COR-L47 (cell line): ENCODE measurements at regions not wholly inside any gene's neighbourhood (a gene's known extent, or its start where the extent isn't known, plus 50 kb on each side); places are given as distances from the start of the nearest gene placed in this dataset.
"Not testable (repeated sequence)": the region's sequence is repeated elsewhere in the genome, so short reads cannot be mapped to it uniquely, and the experiment has no call there.

Experiments used
- DNase-seq: peaks from one replicate; lab custom pipeline; 2025; lab: John Stamatoyannopoulos, UW

DNA sequence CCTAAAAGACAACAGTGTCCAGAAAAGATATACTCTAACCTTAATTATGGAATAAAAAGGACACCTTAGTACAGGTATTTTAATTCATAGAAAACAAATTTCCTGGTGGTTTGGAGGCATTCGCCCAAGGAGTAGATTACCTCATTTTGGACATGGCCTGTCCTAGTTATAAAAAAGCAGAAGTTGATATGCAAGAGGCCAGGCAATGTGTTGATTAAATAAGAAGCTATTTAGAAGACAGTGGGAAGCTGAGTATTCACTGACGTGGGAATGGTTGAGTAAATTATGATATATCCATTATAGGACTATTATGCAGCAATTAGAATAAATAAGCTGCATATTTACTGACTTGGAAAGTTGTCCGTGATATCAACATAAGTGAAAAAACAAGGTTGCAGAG, 314.9 kb downstream of the ALDH8A1 start:
- DNase-seq: no peak

DNA sequence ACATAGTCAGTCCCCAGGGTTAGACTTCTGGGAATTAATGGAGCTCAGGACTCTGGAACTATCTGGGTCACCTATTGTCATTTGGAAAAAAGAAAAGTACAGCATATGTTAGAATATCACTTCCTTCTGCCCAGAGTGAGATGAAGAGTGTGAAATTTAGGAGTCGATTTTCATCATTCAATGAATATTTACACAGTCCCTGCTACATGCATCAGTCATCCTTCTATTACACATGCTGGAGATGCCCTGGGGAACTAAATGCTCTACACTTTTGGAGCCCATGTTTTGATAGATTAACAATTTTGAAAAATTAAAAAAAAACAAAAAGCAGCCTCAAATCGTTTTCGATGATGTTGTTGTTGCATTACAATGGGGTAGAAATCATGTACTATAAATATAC, 315.4 kb downstream of the ALDH8A1 start:
- DNase-seq: no peak

DNA sequence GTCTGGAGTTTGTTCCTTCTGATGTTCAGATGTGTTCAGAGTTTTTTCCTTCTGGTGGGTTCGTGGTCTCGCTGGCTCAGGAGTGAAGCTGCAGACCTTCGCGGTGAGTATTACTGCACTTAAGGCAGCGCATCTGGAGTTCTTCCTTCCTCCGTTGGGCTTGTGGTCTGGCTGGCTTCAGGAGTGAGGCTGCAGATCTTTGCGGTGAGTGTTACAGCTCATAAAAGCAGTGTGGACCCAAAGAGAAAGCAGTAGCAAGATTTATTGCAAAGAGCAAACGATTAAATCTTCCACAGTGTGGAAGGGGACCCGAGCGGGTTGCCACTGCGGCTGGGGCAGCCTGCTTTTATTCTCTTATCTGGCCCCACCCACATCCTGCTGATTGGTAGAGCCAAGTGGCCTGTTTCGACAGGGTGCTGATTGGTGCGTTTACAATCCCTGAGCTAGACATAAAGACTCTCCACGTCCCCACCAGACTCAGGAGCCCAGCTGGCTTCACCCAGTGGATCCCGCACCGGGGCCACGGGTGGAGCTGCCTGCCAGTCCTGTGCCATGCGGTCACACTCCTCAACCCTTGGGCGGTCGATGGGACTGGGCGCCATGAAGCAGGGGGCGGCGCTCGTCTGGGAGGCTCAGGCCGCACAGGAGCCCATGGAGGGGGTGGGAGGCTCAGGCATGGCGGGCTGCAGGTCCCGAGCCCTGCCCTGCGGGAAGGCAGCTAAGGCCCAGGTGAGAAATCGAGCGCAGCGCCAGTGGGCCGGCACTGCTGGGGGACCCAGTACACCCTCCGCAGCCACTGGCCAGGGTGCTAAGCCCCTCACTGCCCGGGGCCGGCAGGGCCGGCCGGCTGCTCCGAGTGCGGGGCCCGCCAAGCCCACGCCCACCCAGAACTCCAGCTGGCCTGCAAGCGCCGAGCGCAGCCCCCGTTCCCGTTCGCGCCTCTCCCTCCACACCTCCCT, 315.3 kb upstream of the SGK1 start:
- DNase-seq: not testable (repeated sequence)

DNA sequence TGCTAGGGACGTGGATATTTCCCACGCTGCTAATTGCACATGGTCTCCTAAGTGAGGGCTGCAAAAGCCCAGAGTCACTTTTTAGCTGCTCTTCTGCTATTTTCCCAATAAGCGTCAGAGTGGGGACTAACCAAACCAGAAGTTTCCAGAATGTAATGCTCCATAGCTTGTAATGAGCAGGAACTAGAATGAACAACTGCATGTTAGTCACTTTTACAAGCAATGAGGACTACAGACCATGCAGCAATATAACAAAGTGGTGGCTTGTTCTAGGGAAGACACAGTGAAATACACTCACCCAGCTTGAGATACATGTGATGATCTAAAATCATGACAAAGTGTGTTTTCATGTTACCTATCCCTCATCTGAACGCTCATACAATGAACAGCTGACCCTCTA, 314.1 kb upstream of the SGK1 start:
- DNase-seq: no peak

DNA sequence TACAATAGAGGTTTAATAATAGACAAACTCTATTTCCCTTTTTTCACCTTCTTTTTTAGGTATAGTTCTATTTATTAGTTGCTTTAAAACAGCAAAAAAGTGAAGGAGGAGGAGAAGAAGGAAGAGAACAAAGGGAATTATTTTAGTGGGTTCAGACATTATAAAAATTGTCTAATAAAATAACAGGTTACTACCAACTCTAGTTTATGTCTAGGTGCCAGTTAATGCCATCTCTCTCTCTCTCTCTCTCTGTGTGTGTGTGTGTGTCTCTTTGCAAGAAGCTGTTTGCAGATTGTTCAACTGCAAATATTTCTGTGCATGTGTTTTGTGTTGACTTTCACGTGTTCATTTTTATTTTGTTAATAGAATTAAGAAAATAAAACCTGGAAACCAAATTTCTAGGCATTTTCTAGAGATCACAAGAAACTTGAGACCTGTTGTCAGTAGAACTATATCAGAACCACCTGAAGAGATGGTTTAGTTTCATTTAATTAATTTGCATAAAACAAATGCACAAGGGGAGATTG, 313.5 kb upstream of the SGK1 start:
- no peak for DNase-seq

DNA sequence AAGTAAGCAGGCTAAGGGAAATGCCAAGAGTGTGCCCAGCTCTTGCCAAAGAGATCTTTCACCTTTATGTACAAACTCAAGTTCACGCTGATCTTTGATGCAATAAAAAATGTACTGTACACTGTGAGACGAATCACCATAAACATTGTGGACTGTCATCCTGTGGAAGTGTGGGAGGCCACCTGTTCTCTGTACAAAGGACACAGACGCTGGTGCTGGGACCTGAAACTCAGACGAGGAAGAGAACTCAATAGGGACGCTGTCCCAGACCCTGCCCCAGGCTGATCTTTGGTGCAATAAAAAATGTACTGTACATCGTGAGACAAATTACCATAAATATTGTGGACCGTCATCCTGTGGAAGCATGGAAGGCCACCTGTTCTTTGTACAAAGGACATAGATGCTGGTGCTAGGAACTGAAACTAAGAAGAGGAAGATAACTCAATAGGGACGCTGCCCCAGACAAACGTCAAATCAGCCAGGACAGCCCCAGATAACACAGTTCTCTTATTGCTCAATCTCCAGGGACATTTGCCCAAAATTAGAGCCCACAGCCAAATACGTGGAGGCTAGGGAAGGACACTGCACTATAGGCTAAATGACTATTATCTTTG, 312.7 kb upstream of the SGK1 start:
- no peak for DNase-seq

DNA sequence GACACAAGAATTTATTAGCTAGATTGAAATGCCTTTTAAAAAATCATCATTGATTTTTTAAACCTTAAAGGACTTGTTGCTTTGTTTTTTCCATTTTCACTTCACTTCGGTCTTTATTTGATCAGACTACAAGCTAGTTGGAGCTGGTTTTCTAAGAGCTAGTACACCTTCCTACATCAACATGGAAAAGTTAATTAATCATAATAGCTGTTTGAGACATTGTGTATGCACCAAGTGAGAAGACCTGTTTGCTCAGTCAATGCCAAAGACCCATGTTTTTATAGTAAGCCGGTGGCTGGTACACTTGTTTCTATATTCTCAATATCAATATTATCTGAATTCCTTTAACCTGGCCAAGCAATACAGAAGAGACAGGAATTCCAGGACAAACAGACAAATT, 310.2 kb upstream of the SGK1 start:
- DNase-seq: no peak

DNA sequence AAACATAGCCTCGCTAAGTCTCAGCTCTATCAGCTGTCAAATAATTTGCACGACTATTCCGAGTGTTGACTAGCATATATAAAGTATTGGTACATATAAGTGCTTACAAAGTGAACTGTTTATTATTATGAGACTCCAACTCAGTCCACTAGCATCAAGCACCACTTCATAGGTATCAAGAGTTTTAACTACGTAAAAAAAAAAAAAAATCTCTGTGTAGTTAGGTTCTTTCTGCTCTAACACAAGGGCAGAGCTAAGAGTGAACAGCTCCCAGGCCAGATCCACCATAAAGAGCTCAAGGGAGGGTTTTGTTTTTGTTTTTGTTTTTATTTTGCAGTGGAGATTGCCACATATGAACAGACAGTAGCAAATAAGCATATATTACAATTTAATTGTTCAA, 309.8 kb upstream of the SGK1 start:
- no peak for DNase-seq

DNA sequence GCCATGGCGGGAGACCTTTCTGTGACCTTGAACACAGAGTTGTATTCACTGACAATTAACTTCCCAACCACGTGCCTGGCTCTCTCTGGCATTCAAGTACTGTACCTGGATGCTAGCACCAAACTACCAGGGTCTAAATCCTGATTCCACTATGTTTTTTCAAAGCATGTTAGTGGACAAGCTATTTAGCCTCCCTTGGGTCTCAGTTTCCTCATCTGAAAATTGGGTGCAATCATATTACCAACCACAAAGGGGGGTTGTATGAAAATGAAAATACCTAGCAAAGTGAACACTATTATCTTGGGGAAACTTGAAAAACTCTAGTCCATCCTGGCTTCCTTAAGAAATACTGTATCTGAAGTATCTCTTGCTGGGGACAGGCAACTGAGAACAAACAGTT, 308.7 kb upstream of the SGK1 start:
- DNase-seq: no peak

DNA sequence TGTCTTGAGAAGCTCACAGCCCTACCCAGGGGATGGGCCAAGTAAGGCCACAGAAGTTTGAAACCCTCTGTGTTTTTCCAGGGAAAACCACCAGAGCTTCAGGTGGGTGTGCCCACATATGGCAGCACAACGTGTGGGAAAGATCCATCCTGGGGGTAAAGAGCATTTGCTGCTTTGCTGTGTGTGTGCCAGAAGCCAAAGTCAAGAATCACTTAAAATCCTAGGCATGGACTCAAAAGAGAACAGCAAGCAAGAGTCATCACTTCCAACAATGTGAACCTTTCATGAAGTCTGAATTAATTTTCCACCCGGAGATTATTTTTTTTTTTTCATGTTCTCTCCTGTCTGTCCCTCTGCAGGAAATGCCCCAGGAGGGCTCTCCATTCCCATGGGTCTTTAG, 308.2 kb upstream of the SGK1 start:
- DNase-seq: no peak

DNA sequence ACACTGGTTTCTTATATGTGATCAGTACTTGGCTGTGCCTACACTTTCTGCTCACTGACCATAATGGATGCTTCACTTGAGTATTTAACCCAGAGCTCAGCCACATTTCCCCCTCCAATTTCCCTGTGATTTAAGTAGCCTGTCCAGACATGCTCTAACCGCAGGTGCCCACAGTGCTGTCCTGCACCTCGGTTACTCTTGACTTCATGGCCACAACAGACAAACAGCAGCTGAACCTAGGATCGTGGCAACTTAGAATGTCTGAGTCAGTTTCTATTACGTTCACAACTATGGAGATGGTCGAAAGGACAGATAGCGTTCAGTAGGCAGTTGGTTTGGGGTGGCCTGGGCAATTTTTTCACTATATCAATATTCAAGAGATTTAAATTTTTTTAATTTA, 306.9 kb upstream of the SGK1 start:
- no peak for DNase-seq

DNA sequence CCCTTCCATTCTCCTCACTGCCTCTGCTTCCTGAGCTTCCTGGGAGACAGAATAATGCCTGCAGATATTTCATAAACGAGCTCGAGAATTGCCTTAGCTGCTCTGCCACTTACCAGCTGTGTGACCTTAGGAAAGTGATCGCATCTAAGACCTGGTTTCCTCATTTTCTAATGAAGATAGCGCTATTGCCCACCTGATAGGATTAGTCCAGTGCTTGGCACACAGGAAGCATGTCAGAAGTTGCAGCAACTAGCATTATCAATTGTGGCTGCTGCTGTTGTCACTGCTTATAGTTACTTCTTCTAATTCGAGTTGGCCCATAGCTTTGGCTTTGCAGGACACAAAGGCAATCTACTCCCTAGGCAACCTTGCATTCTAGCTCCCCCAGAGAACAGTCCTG, 305.5 kb upstream of the SGK1 start:
- DNase-seq: no peak

DNA sequence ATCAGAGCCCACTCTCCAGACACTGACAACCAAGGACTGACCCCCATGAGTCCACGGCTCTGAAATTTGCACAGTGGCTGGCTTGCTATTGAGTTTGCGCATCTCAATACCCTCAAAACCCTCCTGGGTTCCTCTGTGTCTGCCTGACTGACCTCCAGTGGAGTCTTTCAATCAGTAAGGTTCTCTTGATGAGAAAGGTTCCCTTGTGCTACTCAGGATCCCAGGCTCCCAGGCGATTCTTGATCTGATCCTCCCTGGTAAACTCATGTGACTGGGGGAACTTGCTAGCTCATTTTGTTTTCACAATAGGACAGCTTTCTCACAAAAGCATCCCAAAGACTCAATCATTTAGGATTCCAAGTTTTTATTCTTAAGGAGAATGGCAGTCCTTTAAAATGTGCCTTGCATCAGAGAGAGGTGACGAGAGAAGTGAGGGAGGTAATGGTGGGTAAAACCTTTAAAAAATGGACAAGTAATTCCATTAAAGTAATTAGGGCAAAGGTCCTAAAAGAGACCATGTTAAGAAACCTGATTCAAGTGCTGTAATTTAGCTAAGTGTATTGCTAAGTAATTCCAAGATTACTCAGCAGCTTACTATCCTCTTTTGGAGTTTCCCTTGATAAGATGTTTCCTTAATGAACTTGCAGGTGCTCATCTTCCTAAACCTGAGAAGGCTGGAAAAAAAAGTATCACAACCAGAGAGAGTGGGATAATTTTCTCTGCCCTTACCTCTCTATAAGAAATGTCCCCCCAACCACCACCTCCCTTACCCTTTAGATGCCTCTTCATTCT, 304.7 kb upstream of the SGK1 start:
- no peak for DNase-seq

DNA sequence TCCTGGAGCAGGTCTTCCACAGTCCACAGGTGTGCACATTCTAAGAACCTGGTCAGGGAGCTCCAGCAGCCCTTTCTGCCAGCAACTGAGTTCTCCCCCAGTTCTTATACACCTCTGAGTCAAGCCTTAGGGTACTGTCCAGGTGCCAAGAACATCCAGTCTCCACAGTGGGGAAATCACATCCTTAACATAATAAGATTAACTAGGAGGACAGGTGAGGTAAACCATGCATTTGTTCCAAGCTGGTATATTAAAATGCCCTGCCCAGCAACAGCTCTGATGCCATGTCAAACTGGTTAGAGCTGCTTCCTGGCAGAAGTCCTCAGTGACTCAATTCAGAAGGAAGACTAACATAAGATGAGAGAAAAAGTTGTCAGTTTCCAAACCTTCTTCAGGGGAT, 303.9 kb upstream of the SGK1 start:
- DNase-seq: no peak

DNA sequence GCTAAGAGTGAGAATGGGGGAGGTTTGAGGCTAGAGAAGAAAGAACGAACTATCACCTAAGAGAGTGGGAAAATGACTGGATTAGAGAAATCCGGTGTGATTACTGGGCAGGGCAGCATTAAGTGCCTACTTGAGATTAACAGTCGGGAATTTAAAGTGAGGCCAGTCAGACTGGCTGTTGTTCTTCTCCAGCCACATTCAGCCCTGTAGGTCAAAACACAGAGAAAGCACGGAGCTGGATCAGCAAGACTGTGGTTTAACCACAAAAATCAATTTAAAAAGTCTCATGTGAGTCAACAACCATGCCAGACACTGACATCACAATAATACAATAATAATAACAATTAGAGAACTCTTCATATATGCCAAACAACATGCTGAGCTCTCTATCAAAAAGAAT, 301.9 kb upstream of the SGK1 start:
- no peak for DNase-seq

DNA sequence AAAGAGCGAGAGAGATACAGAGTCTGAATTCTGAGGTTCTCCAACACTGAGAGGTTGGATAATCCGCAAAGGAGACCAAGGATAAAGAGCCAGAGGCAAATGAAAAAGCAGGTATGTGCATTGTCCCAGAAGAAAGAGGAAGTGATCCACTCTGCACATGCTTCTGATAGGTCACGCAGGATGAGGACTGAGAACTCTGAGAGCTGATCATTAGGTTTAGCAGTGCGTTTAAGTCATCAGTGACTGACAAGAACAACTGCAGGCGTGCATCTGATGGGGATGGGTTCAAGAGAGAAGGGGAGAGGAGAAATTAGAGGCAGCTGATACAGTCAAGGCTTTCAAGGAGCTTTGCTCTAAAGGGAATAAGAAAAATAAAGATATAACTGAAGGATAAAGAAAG, 301.2 kb upstream of the SGK1 start:
- DNase-seq: no peak

DNA sequence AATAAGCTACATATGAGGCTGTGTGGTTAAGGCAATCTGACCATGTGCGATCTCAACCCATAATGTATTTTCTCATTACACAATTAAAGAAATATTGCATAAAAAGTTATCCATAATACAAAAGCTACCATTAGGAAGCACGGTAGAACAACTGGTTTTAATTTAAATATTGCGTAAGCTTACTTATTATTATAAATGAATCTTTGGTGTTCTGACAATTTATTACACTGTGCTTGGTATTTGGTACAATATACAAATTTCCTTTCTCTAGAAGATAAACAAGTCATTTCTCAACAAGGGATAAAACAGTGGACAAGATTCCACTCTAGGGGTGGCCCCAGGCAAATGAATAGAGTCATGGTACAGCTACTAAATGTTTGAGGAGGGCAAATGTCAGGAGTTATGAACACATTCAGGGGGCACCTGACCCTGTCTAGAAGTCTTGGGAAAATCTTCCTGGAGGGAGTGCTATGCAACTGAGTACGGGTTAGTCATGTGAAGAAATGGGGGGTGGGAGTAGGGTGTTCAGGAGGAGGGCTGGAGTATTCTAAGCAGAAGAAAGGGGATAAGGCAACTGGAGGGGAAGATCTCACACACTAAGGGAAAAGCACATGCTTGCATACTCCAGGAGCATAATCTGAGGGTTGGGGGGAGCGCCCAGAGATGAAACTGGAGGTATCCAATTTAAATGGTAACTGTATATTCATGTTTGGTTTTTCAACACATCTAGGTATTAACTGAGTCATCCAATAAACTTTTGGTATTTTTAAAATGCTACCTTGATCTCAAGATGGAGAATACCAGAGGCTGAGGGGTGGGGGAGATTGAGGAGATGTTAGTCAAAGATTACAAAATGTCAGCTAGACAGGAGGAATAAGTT, 296.9 kb upstream of the SGK1 start:
- DNase-seq: no peak

DNA sequence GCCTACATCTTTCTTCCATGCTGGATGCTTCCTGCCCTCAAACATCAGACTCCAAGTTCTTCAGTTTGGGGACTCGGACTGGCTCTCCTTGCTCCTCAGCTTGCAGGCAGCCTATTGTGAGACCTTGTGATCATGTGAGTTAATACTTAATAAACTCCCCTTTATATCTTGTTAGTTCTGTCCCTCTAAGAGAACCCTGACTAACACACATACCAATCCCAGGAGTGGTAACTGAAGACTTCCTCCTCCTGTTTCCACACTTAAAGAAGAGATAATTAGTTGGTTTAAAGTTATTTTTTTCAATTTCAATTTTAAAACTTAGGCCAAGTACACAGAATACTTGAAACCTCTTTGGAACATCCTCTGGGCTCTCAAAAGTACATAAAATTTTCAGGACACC, 294.2 kb upstream of the SGK1 start:
- DNase-seq: not testable (repeated sequence)

DNA sequence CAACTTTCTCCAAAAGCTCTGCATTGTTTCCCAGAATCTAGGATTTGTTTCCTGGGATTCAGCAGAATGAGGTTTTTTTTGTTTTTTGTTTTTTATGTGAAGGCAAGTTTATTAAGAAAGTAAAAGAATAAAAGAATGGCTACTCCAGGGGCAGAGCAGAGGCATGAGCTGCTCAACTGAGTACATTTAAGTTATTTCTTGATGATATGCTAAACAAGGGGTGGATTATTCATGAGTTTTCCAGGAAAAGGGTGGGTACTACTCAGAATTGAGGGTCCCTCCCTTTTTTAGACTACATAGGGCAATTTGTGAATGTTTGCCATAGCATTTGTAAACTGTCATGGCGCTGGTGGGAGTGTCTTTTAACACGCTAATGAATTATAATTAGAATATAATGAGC, 292.5 kb upstream of the SGK1 start:
- DNase-seq: no peak

DNA sequence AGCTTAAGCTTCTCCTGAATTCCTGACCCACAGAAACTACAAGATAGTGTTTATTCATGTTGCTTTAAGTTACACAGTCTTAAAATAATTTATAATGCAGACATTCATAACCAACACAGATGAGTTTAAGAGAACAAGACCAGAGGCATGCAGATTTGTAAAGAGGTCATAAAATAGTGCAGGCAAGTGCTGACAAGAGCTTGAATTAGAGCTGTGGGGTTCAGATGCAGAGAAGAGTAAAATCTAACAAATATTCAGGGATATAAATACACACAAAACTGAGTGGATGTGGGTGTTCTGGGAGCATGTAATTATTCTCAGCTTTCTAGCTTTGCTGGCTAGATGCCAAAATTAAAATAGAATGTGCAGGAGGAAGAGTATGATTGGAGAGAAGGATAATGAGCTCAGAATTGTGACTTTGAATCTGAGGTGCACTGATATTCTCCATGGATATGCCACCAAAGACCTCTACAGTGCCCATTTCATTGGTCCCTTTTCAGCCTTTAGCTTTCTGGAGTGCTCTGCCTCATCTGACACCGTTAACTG, 291.9 kb upstream of the SGK1 start:
- no peak for DNase-seq

DNA sequence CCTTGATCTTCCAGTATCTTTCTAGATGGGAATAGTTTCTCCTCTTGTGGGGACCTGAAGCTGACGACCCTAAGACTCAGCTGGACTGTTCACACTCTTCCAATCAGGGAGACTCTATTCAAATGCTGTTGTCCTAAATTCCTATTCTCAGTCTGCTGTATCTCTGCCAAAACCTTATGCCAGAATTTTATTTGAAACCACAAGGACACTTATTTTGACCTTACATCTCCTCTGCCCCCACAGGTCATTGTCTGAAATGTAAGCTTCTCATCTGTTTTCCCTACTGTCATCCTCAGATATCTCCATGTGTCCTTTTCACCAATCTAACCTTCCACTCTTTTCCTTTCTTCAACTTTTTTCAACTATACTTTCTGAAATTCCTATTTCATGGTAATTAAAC, 289.5 kb upstream of the SGK1 start:
- no peak for DNase-seq
